ENCODE measurements at regions not wholly inside any gene's neighbourhood (a gene's known extent, or its start where the extent isn't known, plus 50 kb on each side); places are given as distances from the start of the nearest gene placed in this dataset.

DNA sequence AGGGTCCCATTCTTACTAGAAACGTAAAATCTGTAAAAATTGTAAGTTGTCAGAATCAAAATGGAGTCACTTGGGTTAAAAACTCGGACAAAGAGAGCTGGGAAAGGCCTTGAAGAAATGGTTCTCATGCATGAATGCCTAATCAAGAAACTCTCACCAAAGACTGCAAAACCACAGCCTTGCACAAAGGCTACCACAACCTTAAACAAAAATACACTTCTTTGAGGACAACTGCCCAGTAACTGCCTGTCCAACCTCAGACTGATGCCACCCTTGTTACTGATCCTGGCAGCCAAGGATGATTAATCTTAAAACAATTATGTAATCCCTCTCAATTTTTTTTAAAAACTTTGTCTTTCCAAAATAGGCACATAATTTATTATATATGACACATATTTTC lies 299.3 kb downstream of the CCDC85A start:
- no TSS peak for BruUV-seq (replicated peaks)
- H3K9me3 Mint-ChIP-seq (ENCODE audit: low read depth, unreplicated experiment), result no peaks in the 10 kb centered on the region
- no peaks in the 10 kb centered on the region for H3K27me3 Mint-ChIP-seq (ENCODE audit: unreplicated experiment)
- no peak overlapping the region for H3K27ac Mint-ChIP-seq (ENCODE audit: unreplicated experiment)
- no peaks in the 10 kb centered on the region for H3K4me1 Mint-ChIP-seq (ENCODE audit: low read depth, unreplicated experiment)
- intact Hi-C loops (cut with micrococcal nuclease; ENCODE audit: unreplicated experiment), result no loop called here
- no peak for DNase-seq
- H3K4me3 Mint-ChIP-seq (ENCODE audit: low read depth, unreplicated experiment), result no peak overlapping the region
- CTCF ChIA-PET, result no interaction called here
- no peaks in the 10 kb centered on the region for H3K36me3 Mint-ChIP-seq (ENCODE audit: insufficient read depth, unreplicated experiment)
- TF ChIP-seq, protein P1, sequence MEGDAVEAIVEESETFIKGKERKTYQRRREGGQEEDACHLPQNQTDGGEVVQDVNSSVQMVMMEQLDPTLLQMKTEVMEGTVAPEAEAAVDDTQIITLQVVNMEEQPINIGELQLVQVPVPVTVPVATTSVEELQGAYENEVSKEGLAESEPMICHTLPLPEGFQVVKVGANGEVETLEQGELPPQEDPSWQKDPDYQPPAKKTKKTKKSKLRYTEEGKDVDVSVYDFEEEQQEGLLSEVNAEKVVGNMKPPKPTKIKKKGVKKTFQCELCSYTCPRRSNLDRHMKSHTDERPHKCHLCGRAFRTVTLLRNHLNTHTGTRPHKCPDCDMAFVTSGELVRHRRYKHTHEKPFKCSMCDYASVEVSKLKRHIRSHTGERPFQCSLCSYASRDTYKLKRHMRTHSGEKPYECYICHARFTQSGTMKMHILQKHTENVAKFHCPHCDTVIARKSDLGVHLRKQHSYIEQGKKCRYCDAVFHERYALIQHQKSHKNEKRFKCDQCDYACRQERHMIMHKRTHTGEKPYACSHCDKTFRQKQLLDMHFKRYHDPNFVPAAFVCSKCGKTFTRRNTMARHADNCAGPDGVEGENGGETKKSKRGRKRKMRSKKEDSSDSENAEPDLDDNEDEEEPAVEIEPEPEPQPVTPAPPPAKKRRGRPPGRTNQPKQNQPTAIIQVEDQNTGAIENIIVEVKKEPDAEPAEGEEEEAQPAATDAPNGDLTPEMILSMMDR (IDR thresholded peaks at IDR 0.05; ENCODE audit: unreplicated experiment), result no peak

DNA sequence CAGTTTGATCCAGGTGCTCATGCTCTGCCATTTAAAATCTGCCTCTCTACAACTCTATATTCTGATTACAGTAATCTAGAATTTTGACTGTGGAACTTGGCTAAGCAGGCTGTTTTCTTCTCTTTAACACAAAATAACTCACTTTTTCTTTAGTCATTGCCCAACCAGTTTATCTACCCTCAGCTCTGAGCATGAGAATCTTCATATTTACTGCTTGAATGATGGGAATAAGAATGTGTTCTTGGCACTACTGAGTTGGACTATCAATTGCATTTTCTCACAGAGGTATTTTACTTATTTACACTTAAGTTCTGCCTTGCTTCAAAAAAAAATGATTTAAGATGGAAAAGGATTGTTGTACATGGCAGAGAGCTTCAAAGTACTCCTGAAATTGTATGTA lies 301.1 kb downstream of the CCDC85A start:
- TF ChIP-seq, protein P1 (IDR thresholded peaks at IDR 0.05; ENCODE audit: unreplicated experiment), result no peak
- H3K27ac Mint-ChIP-seq (ENCODE audit: unreplicated experiment), result no peak overlapping the region
- no TSS peak for BruUV-seq (replicated peaks)
- H3K4me1 Mint-ChIP-seq (ENCODE audit: low read depth, unreplicated experiment), result no peaks in the 10 kb centered on the region
- no peaks in the 10 kb centered on the region for H3K36me3 Mint-ChIP-seq (ENCODE audit: insufficient read depth, unreplicated experiment)
- no peak overlapping the region for H3K4me3 Mint-ChIP-seq (ENCODE audit: low read depth, unreplicated experiment)
- DNase-seq, result no peak
- CTCF ChIA-PET, result no interaction called here
- no peaks in the 10 kb centered on the region for H3K27me3 Mint-ChIP-seq (ENCODE audit: unreplicated experiment)
- intact Hi-C loops (cut with micrococcal nuclease; ENCODE audit: unreplicated experiment), result no loop called here
- H3K9me3 Mint-ChIP-seq (ENCODE audit: low read depth, unreplicated experiment), result peaks cover 2% of the 10 kb centered on the region

GRCh38 chr2:56500317-56500716 lies 316.5 kb downstream of the CCDC85A start:
- H3K27ac Mint-ChIP-seq (ENCODE audit: unreplicated experiment), result no peak overlapping the region
- H3K27me3 Mint-ChIP-seq (ENCODE audit: unreplicated experiment), result no peaks in the 10 kb centered on the region
- TF ChIP-seq, protein P1 (IDR thresholded peaks at IDR 0.05; ENCODE audit: unreplicated experiment), result no peak
- no TSS peak for BruUV-seq (replicated peaks)
- no peaks in the 10 kb centered on the region for H3K4me1 Mint-ChIP-seq (ENCODE audit: low read depth, unreplicated experiment)
- H3K9me3 Mint-ChIP-seq (ENCODE audit: low read depth, unreplicated experiment), result peaks cover 5% of the 10 kb centered on the region
- H3K4me3 Mint-ChIP-seq (ENCODE audit: low read depth, unreplicated experiment), result no peak overlapping the region
- DNase-seq, result no peak
- CTCF ChIA-PET, result no interaction called here
- no peaks in the 10 kb centered on the region for H3K36me3 Mint-ChIP-seq (ENCODE audit: insufficient read depth, unreplicated experiment)
- intact Hi-C loops (cut with micrococcal nuclease; ENCODE audit: unreplicated experiment), result no loop called here

GRCh38 chr2:56502616-56503015 lies 318.8 kb downstream of the CCDC85A start:
- TF ChIP-seq, protein P1 (IDR thresholded peaks at IDR 0.05; ENCODE audit: unreplicated experiment), result no peak
- Mint-ChIP-seq H3K27me3 (ENCODE audit: unreplicated experiment) (no peaks in the 10 kb centered on the region), H3K4me3 (ENCODE audit: low read depth, unreplicated experiment) (no peak overlapping the region), H3K4me1 (ENCODE audit: low read depth, unreplicated experiment) (no peaks in the 10 kb centered on the region), H3K36me3 (ENCODE audit: insufficient read depth, unreplicated experiment) (no peaks in the 10 kb centered on the region), H3K9me3 (ENCODE audit: low read depth, unreplicated experiment) (peaks cover 4% of the 10 kb centered on the region), H3K27ac (ENCODE audit: unreplicated experiment) (no peak overlapping the region)
- intact Hi-C loops (cut with micrococcal nuclease; ENCODE audit: unreplicated experiment), result no loop called here
- no TSS peak for BruUV-seq (replicated peaks)
- CTCF ChIA-PET, result no interaction called here
- no peak for DNase-seq

All from Calu3 (cell line).